ENCODE measurements at regions not wholly inside any gene's neighbourhood (a gene's known extent, or its start where the extent isn't known, plus 50 kb on each side); places are given as distances from the start of the nearest gene placed in this dataset.

- DNase-seq, result no peak
- H3K4me3 Mint-ChIP-seq, result no peak overlapping the region
- H3K27ac Mint-ChIP-seq, result no peak overlapping the region
- Histone ChIP-seq H2BK20ac (ENCODE audit: low read depth, low read length, poor library complexity, severe bottlenecking) (no peak overlapping the region), H2BK120ac (ENCODE audit: low read depth, low read length, poor library complexity, severe bottlenecking) (no peak overlapping the region), H3K23me2 (ENCODE audit: insufficient read length, low read depth, low read length, poor library complexity, severe bottlenecking) (no peaks in the 10 kb centered on the region), H3K9me3 (ENCODE audit: control insufficient read depth, low read depth, low read length) (no peaks in the 10 kb centered on the region), H4K91ac (ENCODE audit: insufficient read length, low read depth, low read length) (no peak overlapping the region), H3K4me1 (ENCODE audit: insufficient read depth, low read length) (peaks cover 8% of the 10 kb centered on the region), H4K20me1 (ENCODE audit: control insufficient read depth, insufficient read depth, insufficient read length) (no peaks in the 10 kb centered on the region), H3K9ac (ENCODE audit: extremely low read depth, insufficient read length, low read length) (no peak overlapping the region), H3K56ac (ENCODE audit: insufficient read length, low read depth, low read length) (no peak overlapping the region), H3K18ac (ENCODE audit: insufficient read length, low read depth, low read length) (no peak overlapping the region), H2BK5ac (ENCODE audit: insufficient read length, low read length) (no peak overlapping the region), H3K23ac (ENCODE audit: insufficient read length, low read depth, low read length) (no peak overlapping the region), H4K5ac (ENCODE audit: insufficient read length, low read depth, low read length) (no peak overlapping the region), H3K27me3 (ENCODE audit: insufficient read depth, low read length) (no peaks in the 10 kb centered on the region), H3K4ac (ENCODE audit: low read depth, low read length) (no peak overlapping the region), H3K79me2 (ENCODE audit: insufficient read depth, low read length) (no peaks in the 10 kb centered on the region), H3K27ac (ENCODE audit: insufficient read length, low read depth, low read length) (no peak overlapping the region), H4K8ac (replicated peaks; ENCODE audit: insufficient read length, low read depth, low read length) (no peak overlapping the region), H3K79me1 (ENCODE audit: insufficient read depth, low read depth, low read length, poor library complexity, severe bottlenecking) (no peaks in the 10 kb centered on the region), H2BK15ac (ENCODE audit: low read depth, low read length) (no peak overlapping the region), H2AK5ac (ENCODE audit: insufficient read length, low read length) (no peak overlapping the region), H3T11ph (ENCODE audit: low read length) (no peak overlapping the region), H3K4me2 (ENCODE audit: insufficient read depth, insufficient read length, low read length) (no peak overlapping the region), H2AFZ (ENCODE audit: low read length) (no peak overlapping the region), H2BK12ac (ENCODE audit: insufficient read length, low read depth, low read length) (no peak overlapping the region), H3K14ac (ENCODE audit: insufficient read depth, low read length) (no peak overlapping the region)
- H3K4me1 Mint-ChIP-seq, result peaks cover 45 to 58% of the 10 kb centered on the region in 2 experiments
- no CpG with 5 or more reads among the region's 3 CpGs for WGBS (ENCODE audit: extremely low coverage, insufficient read length, low lambda C conversion rate)
- H3K9me3 Mint-ChIP-seq, result no peaks in the 10 kb centered on the region; a peak in 2 of 5 replicates
- H3K36me3 Mint-ChIP-seq (ENCODE audit: insufficient read depth in 1 of 3, low read depth in 3 of 3), result peaks cover 2 to 62% (median 7%) of the 10 kb centered on the region in 3 experiments; a peak in 5 of 7 replicates
- H3K27me3 Mint-ChIP-seq (ENCODE audit: low read depth), result no peaks in the 10 kb centered on the region; the same call in 1 of the 2 replicates
- TF ChIP-seq CTCF (conservative IDR thresholded peaks at IDR 0.05), result no peak
Observed at GRCh38 chr6:14288910-14289309, 171.3 kb downstream of the CD83 start.
